ENCODE measurements at regions not wholly inside any gene's neighbourhood (a gene's known extent, or its start where the extent isn't known, plus 50 kb on each side); places are given as distances from the start of the nearest gene placed in this dataset.

DNA sequence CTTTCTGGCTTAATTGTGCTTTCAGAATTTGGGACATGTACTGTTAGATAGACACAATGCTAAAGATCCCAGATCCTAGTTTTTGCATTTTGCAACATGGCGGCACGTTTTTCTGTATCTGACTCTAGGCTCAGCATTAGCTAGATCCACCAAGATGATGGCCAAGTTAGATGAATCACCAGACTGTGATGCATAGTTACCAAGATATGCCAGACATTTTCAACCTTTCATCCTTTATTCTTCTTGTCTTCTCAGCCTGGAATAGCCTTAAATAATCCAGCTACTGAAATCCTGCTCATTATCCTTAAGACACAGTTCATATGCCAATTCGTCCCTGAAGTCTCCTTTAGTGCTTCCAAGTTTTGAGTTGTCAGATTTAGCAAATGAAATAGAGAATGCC, 144.9 kb upstream of the CRY1 start:
- TF ChIP-seq, protein P1, sequence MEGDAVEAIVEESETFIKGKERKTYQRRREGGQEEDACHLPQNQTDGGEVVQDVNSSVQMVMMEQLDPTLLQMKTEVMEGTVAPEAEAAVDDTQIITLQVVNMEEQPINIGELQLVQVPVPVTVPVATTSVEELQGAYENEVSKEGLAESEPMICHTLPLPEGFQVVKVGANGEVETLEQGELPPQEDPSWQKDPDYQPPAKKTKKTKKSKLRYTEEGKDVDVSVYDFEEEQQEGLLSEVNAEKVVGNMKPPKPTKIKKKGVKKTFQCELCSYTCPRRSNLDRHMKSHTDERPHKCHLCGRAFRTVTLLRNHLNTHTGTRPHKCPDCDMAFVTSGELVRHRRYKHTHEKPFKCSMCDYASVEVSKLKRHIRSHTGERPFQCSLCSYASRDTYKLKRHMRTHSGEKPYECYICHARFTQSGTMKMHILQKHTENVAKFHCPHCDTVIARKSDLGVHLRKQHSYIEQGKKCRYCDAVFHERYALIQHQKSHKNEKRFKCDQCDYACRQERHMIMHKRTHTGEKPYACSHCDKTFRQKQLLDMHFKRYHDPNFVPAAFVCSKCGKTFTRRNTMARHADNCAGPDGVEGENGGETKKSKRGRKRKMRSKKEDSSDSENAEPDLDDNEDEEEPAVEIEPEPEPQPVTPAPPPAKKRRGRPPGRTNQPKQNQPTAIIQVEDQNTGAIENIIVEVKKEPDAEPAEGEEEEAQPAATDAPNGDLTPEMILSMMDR (conservative IDR thresholded peaks at IDR 0.05; ENCODE audit: low read depth, low read length), result no peak
- no peak for TF ChIP-seq EZH2 (IDR thresholded peaks at IDR 0.05; ENCODE audit: borderline replicate concordance, low read depth, low read length, poor library complexity, severe bottlenecking)
